Stimulated activated CD4-positive, alpha-beta T cell treated with anti-CD3 and anti-CD28 coated beads, Interleukin-15, amount 100 ng/mL, for 48 hours (primary cell): ENCODE measurements at regions not wholly inside any gene's neighbourhood (a gene's known extent, or its start where the extent isn't known, plus 50 kb on each side); places are given as distances from the start of the nearest gene placed in this dataset.

ENCODE experiments used
- DNase-seq, 2 donors: peaks; one replicate each; pipeline ENCODE4 v3.0.0-alpha.2; 2020; ENCODE audit warnings: low read depth in 2 of 2

- no peak for DNase-seq
Measured at GRCh38 chr6:140138311-140139010, 764.0 kb upstream of the CITED2 start.

GRCh38 chr6:140134224-140134623 lies 759.8 kb upstream of the CITED2 start:
- DNase-seq, result no peak

GRCh38 chr6:140130074-140130473 lies 755.6 kb upstream of the CITED2 start:
- DNase-seq, result no peak

- no peak for DNase-seq
Measured at GRCh38 chr6:140124498-140124897, 750.0 kb upstream of the CITED2 start.

- no peak for DNase-seq
Measured at GRCh38 chr6:140108167-140108566, 733.7 kb upstream of the CITED2 start.

GRCh38 chr6:140107216-140107615 lies 732.8 kb upstream of the CITED2 start:
- DNase-seq, result no peak

- DNase-seq, result no peak
Measured at GRCh38 chr6:140105857-140106256, 731.4 kb upstream of the CITED2 start.

GRCh38 chr6:140105241-140105640 lies 730.8 kb upstream of the CITED2 start:
- no peak for DNase-seq

GRCh38 chr6:140101818-140102217 lies 727.4 kb upstream of the CITED2 start:
- no peak for DNase-seq

GRCh38 chr6:140101367-140101766 lies 726.9 kb upstream of the CITED2 start:
- no peak for DNase-seq

GRCh38 chr6:140095532-140095931 lies 721.1 kb upstream of the CITED2 start:
- DNase-seq, result no peak

GRCh38 chr6:140091895-140092294 lies 717.4 kb upstream of the CITED2 start:
- DNase-seq, result no peak

- DNase-seq, result no peak
Measured at GRCh38 chr6:140090871-140091270, 716.4 kb upstream of the CITED2 start.

- DNase-seq, result no peak
Measured at GRCh38 chr6:140083375-140083774, 708.9 kb upstream of the CITED2 start.

GRCh38 chr6:140082867-140083297 lies 708.4 kb upstream of the CITED2 start:
- DNase-seq, result no peak

- no peak for DNase-seq
Measured at GRCh38 chr6:140079328-140079727, 704.9 kb upstream of the CITED2 start.

- no peak for DNase-seq
Measured at GRCh38 chr6:140078561-140079125, 704.2 kb upstream of the CITED2 start.

- DNase-seq, result no peak
Measured at GRCh38 chr6:140077827-140078560, 703.5 kb upstream of the CITED2 start.

GRCh38 chr6:140076105-140076504 lies 701.7 kb upstream of the CITED2 start:
- DNase-seq, result no peak

- no peak for DNase-seq
Measured at GRCh38 chr6:140073456-140073855, 699.0 kb upstream of the CITED2 start.

- DNase-seq, result no peak
Measured at GRCh38 chr6:140071601-140072062, 697.2 kb upstream of the CITED2 start.

- no peak for DNase-seq
Measured at GRCh38 chr6:140070846-140071473, 696.5 kb upstream of the CITED2 start.
